HG03442 (cell line): ENCODE measurements at regions not wholly inside any gene's neighbourhood (a gene's known extent, or its start where the extent isn't known, plus 50 kb on each side); places are given as distances from the start of the nearest gene placed in this dataset.
"Not testable (repeated sequence)": the region's sequence is repeated elsewhere in the genome, so short reads cannot be mapped to it uniquely, and the experiment has no call there.

Source experiments
- ATAC-seq: cut with Tn5 transposase; IDR thresholded peaks from one replicate; pipeline ENCODE4 v1.9.1; 2021; ENCODE audit warnings: mild to moderate bottlenecking, moderate library complexity; ENCODE audit not compliant: unreplicated experiment

- no peak for ATAC-seq
Measured at GRCh38 chr4:89506866-89507491, 199.4 kb upstream of the GPRIN3 start.

- no peak for ATAC-seq
Measured at GRCh38 chr4:89502581-89502980, 195.0 kb upstream of the GPRIN3 start.

GRCh38 chr4:89497517-89498308, 190.1 kb upstream of the GPRIN3 start:
- no peak for ATAC-seq

GRCh38 chr4:89496851-89497250, 189.3 kb upstream of the GPRIN3 start:
- ATAC-seq: no peak

- no peak for ATAC-seq
Measured at GRCh38 chr4:89493367-89493766, 185.8 kb upstream of the GPRIN3 start.

- ATAC-seq: no peak
Measured at GRCh38 chr4:89492581-89493071, 185.0 kb upstream of the GPRIN3 start.

GRCh38 chr4:89491761-89492160, 184.2 kb upstream of the GPRIN3 start:
- ATAC-seq: no peak

GRCh38 chr4:89489921-89490431, 182.4 kb upstream of the GPRIN3 start:
- ATAC-seq: not testable (repeated sequence)

GRCh38 chr4:89489338-89489771, 181.8 kb upstream of the GPRIN3 start:
- no peak for ATAC-seq

- ATAC-seq: no peak
Measured at GRCh38 chr4:89488736-89489135, 181.1 kb upstream of the GPRIN3 start.

- no peak for ATAC-seq
Measured at GRCh38 chr4:89486673-89487072, 179.1 kb upstream of the GPRIN3 start.

GRCh38 chr4:89486042-89486441, 178.4 kb upstream of the GPRIN3 start:
- ATAC-seq: peak; percentile 63

- no peak for ATAC-seq
Measured at GRCh38 chr4:89483833-89484232, 176.2 kb upstream of the GPRIN3 start.

GRCh38 chr4:89482926-89483595, 175.5 kb upstream of the GPRIN3 start:
- ATAC-seq: no peak

- ATAC-seq: peak; percentile 94
Measured at GRCh38 chr4:89482251-89482650, 174.7 kb upstream of the GPRIN3 start.

- ATAC-seq: peak; percentile 93
Measured at GRCh38 chr4:89469930-89470375, 162.4 kb upstream of the GPRIN3 start.

- peak; percentile 9 for ATAC-seq
Measured at GRCh38 chr4:89469516-89469915, 161.9 kb upstream of the GPRIN3 start.

GRCh38 chr4:89468602-89469001, 161.0 kb upstream of the GPRIN3 start:
- ATAC-seq: no peak

GRCh38 chr4:89463341-89463740, 155.7 kb upstream of the GPRIN3 start:
- ATAC-seq: no peak

GRCh38 chr4:89447543-89447942, 139.9 kb upstream of the GPRIN3 start:
- ATAC-seq: no peak

GRCh38 chr4:89446193-89446592, 138.6 kb upstream of the GPRIN3 start:
- no peak for ATAC-seq
